H54 (cell line): ENCODE measurements at regions not wholly inside any gene's neighbourhood (a gene's known extent, or its start where the extent isn't known, plus 50 kb on each side); places are given as distances from the start of the nearest gene placed in this dataset.

Experiments used
- DNase-seq: peaks from one replicate; pipeline ENCODE4 v3.0.0; 2011; ENCODE audit warnings: low spot score, mixed read lengths; ENCODE audit not compliant: insufficient read length
- FAIRE-seq: peaks from 3 replicates; lab custom pipeline; 2011; peaks lifted over from hg19 to GRCh38; lab: Jason Lieb, UNC
- POLR2A ChIP-seq: IDR thresholded peaks from 2 replicates; pipeline ENCODE4 v1.6.1; 2011; ENCODE audit warnings: low read depth, mild to moderate bottlenecking, low read length

GRCh38 chr2:36266536-36267121, 88.9 kb upstream of the CRIM1 start:
- no peak for FAIRE-seq
- TF ChIP-seq POLR2A, result no peak
- DNase-seq, result no peak

DNA sequence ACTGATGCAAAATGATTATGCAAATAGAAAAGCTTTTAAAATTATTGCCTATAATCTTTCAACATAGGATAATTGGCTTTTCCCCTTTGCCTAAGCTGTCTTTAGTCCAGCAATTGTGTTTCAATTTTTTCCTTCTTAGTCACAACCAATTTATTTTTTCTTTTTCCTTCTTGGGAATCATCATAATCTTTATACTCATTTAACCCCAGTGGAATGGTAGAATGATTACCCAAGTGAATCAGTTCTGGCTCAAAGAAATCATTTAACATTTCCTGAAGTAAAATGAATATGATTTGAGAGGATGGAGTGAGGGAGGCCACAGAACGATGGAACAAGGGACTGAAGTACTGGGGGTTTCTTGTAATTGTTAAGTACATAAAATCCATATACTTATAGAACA, 93.0 kb upstream of the CRIM1 start:
- DNase-seq, result no peak
- TF ChIP-seq POLR2A, result no peak
- FAIRE-seq, result no peak

- DNase-seq (no peak), FAIRE-seq (no peak)
- no peak for TF ChIP-seq POLR2A
Measured at GRCh38 chr2:36255863-36256262, 99.7 kb upstream of the CRIM1 start.

DNA sequence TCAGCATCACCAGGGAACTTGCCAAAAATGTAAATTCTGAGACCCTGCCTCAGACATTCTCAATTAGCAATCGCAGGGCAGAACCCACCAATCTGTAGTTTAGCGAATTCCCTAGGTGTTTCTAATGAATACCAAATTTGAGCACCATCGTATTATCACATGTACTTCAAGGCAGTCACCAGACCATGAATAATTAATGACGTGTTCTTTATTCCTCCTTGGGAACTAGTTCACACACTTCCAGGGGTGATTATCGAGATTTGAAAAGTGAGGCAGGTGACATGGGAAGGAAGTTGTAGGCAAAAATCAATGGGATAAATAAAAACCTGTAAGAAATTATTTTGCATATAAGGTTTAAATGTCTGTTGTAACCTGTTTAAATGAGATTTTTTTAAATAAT, 102.5 kb upstream of the CRIM1 start:
- no peak for TF ChIP-seq POLR2A
- FAIRE-seq (no peak), DNase-seq (no peak)

DNA sequence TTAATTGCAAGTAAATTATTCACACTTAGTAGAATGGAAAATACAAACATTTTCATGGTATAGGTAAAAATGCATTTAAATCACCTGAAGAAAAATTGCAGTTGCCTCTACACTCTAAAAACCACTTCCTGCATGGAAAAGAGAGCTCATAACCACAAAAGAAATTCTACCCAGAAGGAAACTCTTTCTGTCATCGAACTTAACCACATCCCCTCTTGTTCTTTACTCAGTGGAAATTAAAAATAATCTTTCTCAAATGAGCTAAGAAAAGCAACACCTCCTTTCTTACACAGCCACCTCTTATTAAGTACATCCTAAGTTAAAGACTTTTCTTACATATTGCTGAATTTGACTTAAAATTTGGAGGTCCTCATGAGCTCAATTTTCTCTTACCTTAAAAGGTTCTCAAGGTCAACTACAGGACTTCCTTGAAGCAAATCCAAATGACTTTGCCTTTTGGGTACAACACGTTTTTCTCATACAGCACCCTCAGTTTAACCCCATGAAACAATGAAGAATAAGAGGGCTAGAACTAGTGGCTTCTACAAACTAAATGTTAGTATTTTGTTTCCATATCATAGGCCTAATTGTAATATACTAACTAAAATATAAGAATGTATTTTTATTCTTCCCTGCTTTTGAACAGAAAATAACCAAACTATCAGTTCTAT, 109.1 kb upstream of the CRIM1 start:
- DNase-seq (no peak), FAIRE-seq (no peak)
- TF ChIP-seq POLR2A, result no peak

GRCh38 chr2:36245651-36246050, 109.9 kb upstream of the CRIM1 start:
- no peak for TF ChIP-seq POLR2A
- no peak for FAIRE-seq
- no peak for DNase-seq

GRCh38 chr2:36238106-36238505, 117.5 kb upstream of the CRIM1 start:
- FAIRE-seq, result no peak
- no peak for TF ChIP-seq POLR2A
- DNase-seq, result no peak

DNA sequence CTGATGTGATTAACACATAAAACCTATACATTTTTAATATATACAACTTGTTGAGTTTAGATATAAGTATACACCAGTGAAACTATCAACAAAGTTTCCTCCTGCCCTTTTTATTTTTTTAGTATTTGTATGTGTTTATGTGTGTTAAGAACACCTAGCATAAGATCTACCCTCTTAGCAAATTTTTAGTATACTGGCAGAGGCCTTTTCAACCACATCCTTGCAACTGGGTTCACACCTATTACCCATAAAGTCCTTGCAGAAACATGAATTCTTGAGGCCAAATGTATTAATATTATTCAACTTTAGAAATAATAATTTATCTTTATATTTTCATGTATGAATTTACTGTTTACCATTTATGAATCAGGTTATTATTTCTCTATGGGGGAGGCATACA, 119.7 kb upstream of the CRIM1 start:
- FAIRE-seq (no peak), DNase-seq (no peak)
- no peak for TF ChIP-seq POLR2A

DNA sequence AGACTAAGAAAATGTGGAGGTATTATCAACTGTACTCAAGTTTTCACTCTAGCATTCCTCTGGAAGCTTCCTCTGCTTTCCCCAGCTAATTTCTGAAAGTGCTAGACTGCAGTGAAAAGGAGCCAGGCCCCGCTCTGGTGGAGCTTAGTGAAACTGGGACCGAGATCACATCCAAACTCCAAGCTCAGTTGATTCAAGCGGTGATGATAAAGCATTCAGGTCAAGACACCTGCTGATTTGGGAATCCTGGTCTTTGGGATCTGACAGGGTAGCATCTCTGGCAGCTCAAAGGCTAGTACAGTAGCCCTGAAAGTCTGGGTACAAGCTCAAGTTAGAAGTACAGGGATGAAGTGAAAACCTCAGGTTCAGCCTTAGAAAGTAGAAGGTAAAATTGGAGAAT, 120.2 kb upstream of the CRIM1 start:
- FAIRE-seq, result no peak
- no peak for DNase-seq
- TF ChIP-seq POLR2A, result no peak

- FAIRE-seq, result no peak
- DNase-seq, result no peak
- TF ChIP-seq POLR2A, result no peak
Measured at GRCh38 chr2:36223259-36223658, 132.3 kb upstream of the CRIM1 start.

GRCh38 chr2:36222485-36222884, 133.1 kb upstream of the CRIM1 start:
- FAIRE-seq, result no peak
- TF ChIP-seq POLR2A, result no peak
- no peak for DNase-seq

- DNase-seq, result no peak
- TF ChIP-seq POLR2A, result no peak
- FAIRE-seq, result no peak
Measured at GRCh38 chr2:36214691-36215090, 140.9 kb upstream of the CRIM1 start.

GRCh38 chr2:36203366-36203765, 152.2 kb upstream of the CRIM1 start:
- no peak for FAIRE-seq
- no peak for TF ChIP-seq POLR2A
- no peak for DNase-seq

DNA sequence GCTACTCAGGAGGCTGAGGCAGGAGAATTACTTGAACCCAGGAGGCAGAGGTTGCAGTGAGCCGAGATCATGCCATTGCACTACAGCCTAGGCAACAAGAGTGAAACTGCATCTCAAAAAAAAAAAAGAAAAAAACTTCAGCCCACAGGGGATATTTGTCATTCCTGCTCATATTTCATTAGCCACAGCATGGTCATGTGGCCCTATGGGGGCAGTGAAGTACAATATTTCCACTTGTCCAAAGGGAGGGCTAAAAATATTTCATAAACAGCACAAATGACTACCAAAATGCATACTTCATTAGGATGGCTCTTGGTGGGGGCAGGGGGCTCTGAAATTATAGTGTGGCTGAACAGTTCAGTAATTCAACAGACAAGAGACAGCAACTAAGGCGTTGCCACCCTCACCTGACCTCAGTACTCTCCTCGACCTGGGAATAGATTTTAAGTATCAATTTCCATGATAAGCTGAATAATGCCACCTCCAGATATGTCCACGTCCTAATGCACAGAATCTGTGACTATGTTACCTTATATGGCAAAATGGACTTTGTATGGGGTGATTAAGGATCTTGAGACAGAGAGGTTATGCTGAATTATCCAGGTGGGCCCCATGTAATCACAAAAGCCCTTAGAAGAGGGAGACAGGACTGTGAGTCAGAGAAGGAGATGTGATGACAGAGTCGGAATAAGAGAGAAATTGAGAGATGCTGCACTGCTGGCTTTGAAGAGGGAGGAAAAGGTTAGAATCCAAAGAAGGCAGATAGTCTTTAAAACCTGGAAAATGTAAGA, 158.2 kb upstream of the CRIM1 start:
- FAIRE-seq, result no peak

More for the DNA sequence above, 158.2 kb upstream of the CRIM1 start:
- DNase-seq, result no peak
- no peak for TF ChIP-seq POLR2A
